HepG2 (cell line): ENCODE measurements at regions not wholly inside any gene's neighbourhood (a gene's known extent, or its start where the extent isn't known, plus 50 kb on each side); places are given as distances from the start of the nearest gene placed in this dataset.
A peak's percentile ranks its signal among the peaks of the same experiment; 100 is the strongest.

Experiments
- ATAC-seq: fragments of 200-7000 bp; cut with Tn5 transposase; 3 replicates; pipeline ENCODE4 v1.9.1; 2020; ENCODE audit warnings: mild to moderate bottlenecking, moderate library complexity
- BruUV-seq: library from RNA; stranded (reverse); fragments of 400-500 nt; replicated peaks from 2 replicates; lab custom pipeline; 2021; lab: Mats Ljungman, UMichigan
- CTCF ChIA-PET: fragments of 300-600 bp; formaldehyde crosslinking; extraction: SDS; loops from one replicate; lab custom pipeline; 2021; ENCODE audit warnings: low total read pairs, inconsistent platforms, low intra/inter-chr PET ratio; lab: Yijun Ruan, JAX
- POLR2A ChIA-PET: fragments of 350-600 bp; sonication (Branson Sonifier 250); formaldehyde crosslinking; loops from one replicate; lab custom pipeline; 2020; ENCODE audit warnings: antibody characterized with exemption, inconsistent platforms; lab: Yijun Ruan, JAX
- DNase-seq: peaks from one replicate; pipeline ENCODE4 v3.0.0-alpha.2; 2015; ENCODE audit warnings: low spot score
- FAIRE-seq: peaks from 3 replicates; lab custom pipeline; 2011; peaks lifted over from hg19 to GRCh38; lab: Jason Lieb, UNC
- H2AFZ ChIP-seq: one replicate; pipeline ENCODE4 v1.6.1; 2011; ENCODE audit warnings: low read length, inconsistent platforms
- H3K27ac ChIP-seq: fragments of 300-600 bp; 3 replicates; pipeline ENCODE4 v1.8.0; 2011; ENCODE audit warnings: mixed run types, mild to moderate bottlenecking, mixed read lengths, low read length, inconsistent platforms; ENCODE audit not compliant: insufficient read depth; ENCODE audit errors: extremely low read length
- H3K27me3 ChIP-seq, 2 experiments: fragments of 200-600 bp in 1 of 2; 2 replicates in 1 of 2; 3 replicates in 1 of 2; pipeline versions ENCODE4 v1.6.0 to v1.8.0; 2011; ENCODE audit warnings: low read length in 2 of 2, mild to moderate bottlenecking in 2 of 2, moderate library complexity in 2 of 2, inconsistent platforms in 1 of 2; ENCODE audit not compliant: insufficient read depth in 2 of 2, control insufficient read depth in 1 of 2
- H3K36me3 ChIP-seq, 2 experiments: fragments of 200-600 bp in 1 of 2; replicated peaks in 1 of 2; 2 replicates in 1 of 2; 3 replicates in 1 of 2; pipeline versions ENCODE4 v1.5.1 to v1.8.0; 2011; ENCODE audit warnings: low read length in 2 of 2, inconsistent platforms in 1 of 2; ENCODE audit not compliant: insufficient read depth in 2 of 2, control insufficient read depth in 1 of 2
- H3K4me1 ChIP-seq: 2 replicates; pipeline ENCODE4 v1.5.1; 2012; ENCODE audit warnings: low read length, inconsistent platforms; ENCODE audit not compliant: insufficient read depth
- H3K4me2 ChIP-seq: 2 replicates; pipeline ENCODE4 v1.6.0; 2011; ENCODE audit warnings: low read depth, low read length, inconsistent platforms
- H3K4me3 ChIP-seq, 3 experiments: fragments of 200-600 bp in 1 of 3; sonication (generic), shearing (Covaris generic) in 1 of 3; replicated peaks in 1 of 3; 2 replicates each; pipeline ENCODE4 v1.5.1; 2011 to 2016; ENCODE audit warnings: low read length in 3 of 3, inconsistent platforms in 2 of 3, low read depth in 2 of 3, mild to moderate bottlenecking in 2 of 3, control low read depth in 1 of 3, mixed read lengths in 1 of 3; ENCODE audit not compliant: insufficient read depth in 1 of 3
- H3K79me2 ChIP-seq: one replicate; pipeline ENCODE4 v1.6.1; 2011; ENCODE audit warnings: low read length, inconsistent platforms; ENCODE audit not compliant: insufficient read depth
- H3K9ac ChIP-seq: 2 replicates; pipeline ENCODE4 v1.6.0; 2011; ENCODE audit warnings: mild to moderate bottlenecking, low read depth, low read length, inconsistent platforms; ENCODE audit not compliant: insufficient read depth
- H3K9me3 ChIP-seq: 2 replicates; pipeline ENCODE4 v1.5.1; 2012; ENCODE audit warnings: mild to moderate bottlenecking, low read length
- H4K20me1 ChIP-seq: 2 replicates; pipeline ENCODE4 v1.6.0; 2011; ENCODE audit warnings: inconsistent platforms, mild to moderate bottlenecking, low read length, moderate library complexity; ENCODE audit not compliant: insufficient read depth
- CBX1 ChIP-seq: IDR thresholded peaks from one replicate; pipeline ENCODE4 v1.6.1; 2016; ENCODE audit warnings: antibody characterized with exemption, low read depth
- CEBPZ ChIP-seq: IDR thresholded peaks from 2 replicates; pipeline ENCODE4 v1.6.1; 2012; ENCODE audit warnings: low read length, improper control_type of control experiment
- CTCF ChIP-seq: sonication (generic); formaldehyde crosslinking; IDR thresholded peaks from 2 replicates; pipeline ENCODE4 v1.5.0; 2020; ENCODE audit warnings: mild to moderate bottlenecking, missing genetic modification reagents, moderate library complexity
- NCOA5 ChIP-seq: sonication (generic); formaldehyde crosslinking; IDR thresholded peaks from 2 replicates; pipeline ENCODE4 v1.4.0; 2020; ENCODE audit warnings: missing genetic modification reagents
- STAG1 ChIP-seq: sonication (generic); formaldehyde crosslinking; IDR thresholded peaks from 2 replicates; pipeline ENCODE4 v1.4.0; 2020; ENCODE audit warnings: missing genetic modification reagents
- ZNF335 ChIP-seq: sonication (generic); formaldehyde crosslinking; IDR thresholded peaks from 2 replicates; pipeline ENCODE4 v1.4.0; 2020; ENCODE audit warnings: missing genetic modification reagents
- WGBS: methylation state at CpG from one replicate; pipeline ENCODE4 v1.1.6; 2017; ENCODE audit warnings: low lambda C conversion rate; 5-methylcytosine and 5-hydroxymethylcytosine counted together
- in situ Hi-C: cut with HindIII; loops from 2 replicates; pipeline ENCODE4 v1.10.0; 2017; ENCODE audit warnings: low pct_unique_long_range_greater_than_20kb; ENCODE audit not compliant: extremely low pct_ligation_motif_present
- intact Hi-C: fragments of 100-400 bp; cut with micrococcal nuclease; formaldehyde crosslinking; loops from one replicate; pipeline ENCODE4 v1.10.0; 2022; ENCODE audit not compliant: unreplicated experiment

DNA sequence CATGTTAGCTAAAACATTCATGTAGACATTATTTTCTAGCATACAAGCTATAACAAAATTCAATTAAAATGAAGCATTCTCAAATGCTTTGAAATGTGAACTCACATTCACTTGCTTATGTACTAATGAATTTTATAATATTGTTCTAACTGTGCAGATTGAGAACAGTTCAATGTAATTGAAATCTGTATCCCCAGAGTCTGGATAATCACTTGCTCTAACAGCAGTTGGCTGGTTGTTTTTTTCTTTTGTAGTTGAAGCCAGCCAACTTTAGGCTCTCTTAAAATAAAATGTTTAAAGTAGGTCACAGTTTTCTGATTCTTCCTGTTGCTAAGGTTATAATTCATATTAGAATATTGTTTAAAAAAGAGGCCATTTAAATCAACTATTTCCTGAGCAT, 438.9 kb downstream of the NAF1 start:
- Histone ChIP-seq H3K27me3 (no peaks in the 10 kb centered on the region), H3K4me2 (no peak overlapping the region), H3K79me2 (no peaks in the 10 kb centered on the region), H3K27ac (no peak overlapping the region), H4K20me1 (no peaks in the 10 kb centered on the region), H2AFZ (no peak overlapping the region), H3K4me3 (no peak overlapping the region), H3K36me3 (no peaks in the 10 kb centered on the region), H3K4me1 (no peaks in the 10 kb centered on the region), H3K9ac (no peak overlapping the region), H3K9me3 (no peaks in the 10 kb centered on the region)
- ChIA-PET POLR2A (no interaction called here), CTCF (no interaction called here)
- no peak for ATAC-seq
- no peak for DNase-seq
- FAIRE-seq = no peak
- BruUV-seq = no TSS peak
- TF ChIP-seq NCOA5 (CRISPR knock-in tag) (no peak), CEBPZ (no peak), ZNF335 (CRISPR knock-in tag) (no peak)
- intact Hi-C loops = no loop called here
- in situ Hi-C loops = no loop called here

DNA sequence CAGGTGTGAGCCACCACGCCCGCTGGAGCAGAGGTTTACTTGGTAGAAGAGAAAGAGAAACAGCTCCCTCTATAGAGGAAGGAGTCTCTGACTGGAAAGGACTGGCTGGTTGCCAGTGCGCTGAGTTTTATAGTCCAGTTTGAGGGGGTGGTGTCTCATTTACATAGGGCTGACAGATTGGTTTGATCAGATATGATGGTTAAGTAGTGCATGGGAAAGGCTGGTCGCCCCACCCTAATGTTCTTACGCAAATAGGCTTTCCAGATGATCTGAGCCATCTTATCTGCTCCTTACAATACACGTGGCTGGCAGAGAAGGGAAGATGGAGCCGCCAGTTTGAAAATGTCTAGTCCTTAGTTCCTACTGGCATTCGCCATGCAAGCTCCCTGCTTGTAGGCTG, 439.5 kb downstream of the NAF1 start:
- no peaks in the 10 kb centered on the region for H3K27me3 ChIP-seq
- no peak overlapping the region for H3K9ac ChIP-seq
- in situ Hi-C loops (no loop called here), intact Hi-C loops (no loop called here)
- no peak overlapping the region for H3K4me2 ChIP-seq
- H3K79me2 ChIP-seq = no peaks in the 10 kb centered on the region
- no peak overlapping the region for H3K27ac ChIP-seq
- H3K4me3 ChIP-seq = no peak overlapping the region
- CTCF ChIA-PET = no interaction called here
- no peaks in the 10 kb centered on the region for H4K20me1 ChIP-seq
- DNase-seq (peak; percentile 4), FAIRE-seq (no peak), ATAC-seq (no peak)
- H2AFZ ChIP-seq = no peak overlapping the region
- no TSS peak for BruUV-seq
- TF ChIP-seq CBX1 = no peak
- TF ChIP-seq STAG1 (CRISPR knock-in tag) = 0 out of 2 replicates have a peak, but pooled peaks have one; percentile 7
- TF ChIP-seq CTCF = 0 out of 2 replicates have a peak, but pooled peaks have one; percentile 8
- POLR2A ChIA-PET = no interaction called here
- 13% methylated on average over 8 of the region's 8 CpGs for WGBS
- H3K36me3 ChIP-seq = no peaks in the 10 kb centered on the region
- no peaks in the 10 kb centered on the region for H3K9me3 ChIP-seq
- H3K4me1 ChIP-seq = no peaks in the 10 kb centered on the region
